K562 (cell line): ENCODE measurements at regions not wholly inside any gene's neighbourhood (a gene's known extent, or its start where the extent isn't known, plus 50 kb on each side); places are given as distances from the start of the nearest gene placed in this dataset.

Experiments
- ATAC-seq: fragments of 200-7000 bp; cut with Tn5 transposase; 3 replicates; pipeline ENCODE4 v1.9.1; 2020; ENCODE audit warnings: moderate library complexity
- BruUV-seq: library from RNA; stranded (reverse); fragments of 400-500 nt; replicated peaks from 2 replicates; lab custom pipeline; 2021; lab: Mats Ljungman, UMichigan
- CTCF ChIA-PET: fragments of 300-600 bp; formaldehyde crosslinking; extraction: SDS; loops from one replicate; lab custom pipeline; 2021; ENCODE audit warnings: low intra/inter-chr PET ratio; lab: Yijun Ruan, JAX
- POLR2A ChIA-PET: fragments of 300-600, 350-650 bp; sonication (Branson Sonifier 250); formaldehyde crosslinking; extraction: SDS; loops from one replicate; lab custom pipeline; 2021; ENCODE audit warnings: antibody characterized with exemption, inconsistent platforms; lab: Yijun Ruan, JAX
- DNase-seq, 4 experiments: peaks; one replicate each; pipeline versions ENCODE4 v3.0.0 to v3.0.0-alpha.2; 2011 to 2018; ENCODE audit warnings: low spot score in 3 of 4, mixed read lengths in 3 of 4; ENCODE audit errors: extremely low read depth in 1 of 4
- FAIRE-seq: peaks from 2 replicates; lab custom pipeline; 2011; peaks lifted over from hg19 to GRCh38; lab: Jason Lieb, UNC
- H2AFZ ChIP-seq: 2 replicates; pipeline ENCODE4 v1.6.0; 2011; ENCODE audit warnings: low read depth, low read length, control low read depth, inconsistent platforms
- H3K27ac ChIP-seq: fragments of 200-600 bp; 3 replicates; pipeline ENCODE4 v1.8.0; 2011; ENCODE audit warnings: low read depth, mild to moderate bottlenecking, control low read depth, inconsistent platforms, low read length, moderate library complexity, mixed read lengths; ENCODE audit errors: extremely low read depth
- H3K27me3 ChIP-seq, 2 experiments: fragments of 300-600 bp in 1 of 2; 2 replicates in 1 of 2; 3 replicates in 1 of 2; pipeline versions ENCODE4 v1.6.0 to v1.8.0; 2011; ENCODE audit warnings: inconsistent platforms in 2 of 2, low read length in 2 of 2, mild to moderate bottlenecking in 1 of 2, mixed read lengths in 1 of 2, moderate library complexity in 1 of 2; ENCODE audit not compliant: control insufficient read depth in 2 of 2, insufficient read depth in 2 of 2
- H3K36me3 ChIP-seq: fragments of 300-600 bp; 3 replicates; pipeline ENCODE4 v1.8.0; 2011; ENCODE audit warnings: mild to moderate bottlenecking, low read length, inconsistent platforms; ENCODE audit not compliant: control insufficient read depth, insufficient read depth
- H3K4me1 ChIP-seq, 2 experiments: fragments of 200-600 bp in 1 of 2; replicated peaks in 1 of 2; 2 replicates in 1 of 2; 3 replicates in 1 of 2; pipeline versions ENCODE4 v1.5.1 to v1.8.0; 2011; ENCODE audit warnings: inconsistent platforms in 2 of 2, low read length in 2 of 2, mild to moderate bottlenecking in 1 of 2, mixed read lengths in 1 of 2, moderate library complexity in 1 of 2; ENCODE audit not compliant: control insufficient read depth in 2 of 2, insufficient read depth in 2 of 2
- H3K4me2 ChIP-seq: 2 replicates; pipeline ENCODE4 v1.6.1; 2011; ENCODE audit warnings: low read length, control low read depth, inconsistent platforms, mixed read lengths; ENCODE audit not compliant: insufficient read depth
- H3K4me3 ChIP-seq: fragments of 200-600 bp; sonication (generic), shearing (Covaris generic); 2 replicates; pipeline ENCODE4 v1.5.1; 2016; ENCODE audit warnings: control low read depth, inconsistent platforms
- H3K79me2 ChIP-seq: fragments of 200-600 bp; 3 replicates; pipeline ENCODE4 v1.8.0; 2011; ENCODE audit warnings: low read length, inconsistent platforms; ENCODE audit not compliant: control insufficient read depth, insufficient read depth
- H3K9ac ChIP-seq, 2 experiments: 2 replicates each; pipeline versions ENCODE4 v1.6.0 to v1.6.1; 2011; ENCODE audit warnings: low read depth in 2 of 2, low read length in 2 of 2, control low read depth in 1 of 2, inconsistent platforms in 1 of 2, mild to moderate bottlenecking in 1 of 2, mixed read lengths in 1 of 2; ENCODE audit not compliant: insufficient read depth in 1 of 2
- H3K9me1 ChIP-seq: one replicate; pipeline ENCODE4 v1.6.0; 2011; ENCODE audit warnings: inconsistent platforms, mild to moderate bottlenecking, low read length, moderate library complexity; ENCODE audit not compliant: control insufficient read depth, insufficient read depth
- H3K9me3 ChIP-seq: replicated peaks from 2 replicates; pipeline ENCODE4 v1.5.1; 2011; ENCODE audit warnings: low read depth, low read length, inconsistent platforms; ENCODE audit not compliant: control insufficient read depth, insufficient read depth
- H4K20me1 ChIP-seq: replicated peaks from 2 replicates; pipeline ENCODE4 v1.6.1; 2011; ENCODE audit warnings: low read length, inconsistent platforms, mixed read lengths; ENCODE audit not compliant: control insufficient read depth, insufficient read depth
- NCOA6 ChIP-seq: fragments of 450-650 bp; IDR thresholded peaks from 2 replicates; pipeline ENCODE4 v1.6.1; 2017; ENCODE audit warnings: mild to moderate bottlenecking
- POU5F1 ChIP-seq: fragments of 150-350 bp; IDR thresholded peaks from 2 replicates; pipeline ENCODE4 v1.6.1; 2014; ENCODE audit warnings: borderline replicate concordance, low read length, low read depth, mild to moderate bottlenecking; ENCODE audit not compliant: partially characterized antibody
- ZNF124 ChIP-seq: sonication (generic); formaldehyde crosslinking; IDR thresholded peaks from 2 replicates; pipeline ENCODE4 v1.8.1; 2022; ENCODE audit warnings: missing genetic modification reagents
- whole genome bisulfite sequencing: fragments of 100-300 bp; shearing (Covaris generic); methylation state at CpG from one replicate; pipeline ENCODE4 v1.1.6; 2016; ENCODE audit warnings: low coverage, mixed read lengths; ENCODE audit not compliant: insufficient coverage; ENCODE audit errors: missing lambda C conversion rate; 5-methylcytosine and 5-hydroxymethylcytosine counted together
- in situ Hi-C: fragments of 300-500 bp; cut with MboI; formaldehyde crosslinking; loops from 4 replicates; pipeline ENCODE4 v1.15.0; 2018; ENCODE audit warnings: inconsistent platforms, mixed read lengths
- intact Hi-C: fragments of 100-400 bp; cut with micrococcal nuclease; formaldehyde crosslinking; loops from 2 replicates; pipeline ENCODE4 v1.14.2; 2022

- H3K4me3 ChIP-seq = no peak overlapping the region
- H3K9me3 ChIP-seq = no peaks in the 10 kb centered on the region
- no peaks in the 10 kb centered on the region for H3K79me2 ChIP-seq
- H3K27me3 ChIP-seq = peaks cover 3 to 6% of the 10 kb centered on the region in 2 experiments
- no peaks in the 10 kb centered on the region for H3K9me1 ChIP-seq
- intact Hi-C loops (no loop called here), in situ Hi-C loops (no loop called here)
- FAIRE-seq (no peak), ATAC-seq (no peak), DNase-seq (no peak)
- no peak for TF ChIP-seq POU5F1
- POLR2A ChIA-PET = no interaction called here
- no peak overlapping the region for H3K27ac ChIP-seq
- no peaks in the 10 kb centered on the region; the same call in 1 of the 2 replicates for H4K20me1 ChIP-seq
- BruUV-seq = no TSS peak
- 4% methylated on average over 4 of the region's 4 CpGs for WGBS
- CTCF ChIA-PET = no interaction called here
- H3K4me2 ChIP-seq = no peak overlapping the region
- H2AFZ ChIP-seq = no peak overlapping the region
- H3K36me3 ChIP-seq = no peaks in the 10 kb centered on the region
- H3K4me1 ChIP-seq = peaks cover 0 to 2% of the 10 kb centered on the region in 2 experiments; a peak in 1 of 5 replicates
- no peak overlapping the region for H3K9ac ChIP-seq
These were observed 120.1 kb downstream of the SNX5 start for GRCh38 chr20:17848249-17849048.

GRCh38 chr20:17845701-17846475 is 122.7 kb downstream of the SNX5 start:
- Histone ChIP-seq H3K9me1 (no peaks in the 10 kb centered on the region), H3K4me3 (no peak overlapping the region), H3K9ac (no peak overlapping the region), H3K79me2 (no peaks in the 10 kb centered on the region), H3K4me1 (no peaks in the 10 kb centered on the region; a peak in 1 of 5 replicates), H3K27ac (no peak overlapping the region), H3K9me3 (no peaks in the 10 kb centered on the region), H4K20me1 (no peaks in the 10 kb centered on the region; the same call in 1 of the 2 replicates), H3K27me3 (peaks cover 3 to 23% of the 10 kb centered on the region in 2 experiments; a peak in 4 of 5 replicates), H2AFZ (no peak overlapping the region), H3K4me2 (no peak overlapping the region), H3K36me3 (no peaks in the 10 kb centered on the region)
- no peak for ATAC-seq
- BruUV-seq = no TSS peak
- WGBS = 9% methylated on average over 7 of the region's 10 CpGs
- no peak for DNase-seq
- ChIA-PET CTCF (no interaction called here), POLR2A (no interaction called here)
- in situ Hi-C loops = no loop called here
- intact Hi-C loops = no loop called here
- FAIRE-seq = no peak
- no peak for TF ChIP-seq NCOA6
- TF ChIP-seq ZNF124 = no peak
